ENCODE measurements at regions not wholly inside any gene's neighbourhood (a gene's known extent, or its start where the extent isn't known, plus 50 kb on each side); places are given as distances from the start of the nearest gene placed in this dataset.

GRCh38 chr13:59340151-59340550 lies 823.6 kb downstream of the DIAPH3 start:
- no peak overlapping the region for H3K4me3 ChIP-seq (replicated peaks; ENCODE audit: insufficient read depth, low read length)
- H3K27ac ChIP-seq (replicated peaks) = no peak overlapping the region
- TF ChIP-seq GABPA (IDR thresholded peaks at IDR 0.05; ENCODE audit: low read depth) (no peak), POLR2AphosphoS5 (IDR thresholded peaks at IDR 0.05; ENCODE audit: low read depth) (no peak), SPI1 (IDR thresholded peaks at IDR 0.05; ENCODE audit: borderline replicate concordance, low read depth) (no peak), CTCF (IDR thresholded peaks at IDR 0.05; ENCODE audit: insufficient read depth, low read length) (no peak), REST (IDR thresholded peaks at IDR 0.05; ENCODE audit: insufficient replicate concordance, low read depth) (no peak)
- no peaks in the 10 kb centered on the region for H3K27me3 ChIP-seq (ENCODE audit: insufficient read depth, poor library complexity, severe bottlenecking)
- no peak for DNase-seq (ENCODE audit: low read depth in 1 of 2, low spot score in 1 of 2)

- no peaks in the 10 kb centered on the region for H3K27me3 ChIP-seq (ENCODE audit: insufficient read depth, poor library complexity, severe bottlenecking)
- TF ChIP-seq SPI1 (IDR thresholded peaks at IDR 0.05; ENCODE audit: borderline replicate concordance, low read depth) (no peak), CTCF (IDR thresholded peaks at IDR 0.05; ENCODE audit: insufficient read depth, low read length) (no peak), REST (IDR thresholded peaks at IDR 0.05; ENCODE audit: insufficient replicate concordance, low read depth) (no peak), GABPA (IDR thresholded peaks at IDR 0.05; ENCODE audit: low read depth) (no peak)
- no peak overlapping the region for H3K4me3 ChIP-seq (replicated peaks; ENCODE audit: insufficient read depth, low read length)
- H3K27ac ChIP-seq (replicated peaks) = no peak overlapping the region
- no peak for DNase-seq (ENCODE audit: low read depth in 1 of 2, low spot score in 1 of 2)
Measured at GRCh38 chr13:59340581-59340980, 823.1 kb downstream of the DIAPH3 start.

GRCh38 chr13:59342400-59342799 lies 821.3 kb downstream of the DIAPH3 start:
- Histone ChIP-seq H3K4me3 (replicated peaks; ENCODE audit: insufficient read depth, low read length) (no peak overlapping the region), H3K27ac (replicated peaks) (no peak overlapping the region), H3K27me3 (ENCODE audit: insufficient read depth, poor library complexity, severe bottlenecking) (no peaks in the 10 kb centered on the region)
- no peak for TF ChIP-seq REST (IDR thresholded peaks at IDR 0.05; ENCODE audit: insufficient replicate concordance, low read depth)
- no peak for TF ChIP-seq CTCF (IDR thresholded peaks at IDR 0.05; ENCODE audit: insufficient read depth, low read length)
- no peak for TF ChIP-seq POLR2AphosphoS5 (IDR thresholded peaks at IDR 0.05; ENCODE audit: low read depth)
- TF ChIP-seq GABPA (IDR thresholded peaks at IDR 0.05; ENCODE audit: low read depth) = no peak
- no peak for TF ChIP-seq SPI1 (IDR thresholded peaks at IDR 0.05; ENCODE audit: borderline replicate concordance, low read depth)
- DNase-seq (ENCODE audit: low read depth in 1 of 2, low spot score in 1 of 2) = no peak

Data from HL-60 (cell line).